GM18873 (cell line): ENCODE measurements at regions not wholly inside any gene's neighbourhood (a gene's known extent, or its start where the extent isn't known, plus 50 kb on each side); places are given as distances from the start of the nearest gene placed in this dataset.
"Not testable (repeated sequence)": the region's sequence is repeated elsewhere in the genome, so short reads cannot be mapped to it uniquely, and the experiment has no call there.

ENCODE experiments used
- ATAC-seq: cut with Tn5 transposase; IDR thresholded peaks from one replicate; pipeline ENCODE4 v1.9.1; 2021; ENCODE audit warnings: mild to moderate bottlenecking, moderate library complexity, moderate number of reproducible peaks; ENCODE audit not compliant: unreplicated experiment, low FRiP score

DNA sequence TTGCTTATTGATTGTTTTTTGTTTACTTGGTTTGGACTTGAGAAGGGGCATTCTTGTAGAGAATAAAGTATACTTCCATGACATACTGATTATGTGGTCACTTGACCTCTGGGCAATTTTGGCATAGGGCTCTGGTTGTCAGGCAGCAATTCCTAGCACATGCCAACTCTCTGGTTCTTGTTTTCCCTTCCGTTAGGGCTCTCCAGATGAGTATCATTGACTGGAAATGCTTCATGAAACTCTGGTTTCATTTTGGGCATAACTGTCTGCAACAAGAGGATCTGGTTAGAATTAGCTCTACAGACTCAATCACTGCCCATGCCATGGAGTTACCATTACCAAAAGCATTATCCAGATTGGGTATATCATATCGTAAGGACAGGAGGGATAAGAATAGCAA is 1057.9 kb downstream of the FAT4 start:
- no peak for ATAC-seq

DNA sequence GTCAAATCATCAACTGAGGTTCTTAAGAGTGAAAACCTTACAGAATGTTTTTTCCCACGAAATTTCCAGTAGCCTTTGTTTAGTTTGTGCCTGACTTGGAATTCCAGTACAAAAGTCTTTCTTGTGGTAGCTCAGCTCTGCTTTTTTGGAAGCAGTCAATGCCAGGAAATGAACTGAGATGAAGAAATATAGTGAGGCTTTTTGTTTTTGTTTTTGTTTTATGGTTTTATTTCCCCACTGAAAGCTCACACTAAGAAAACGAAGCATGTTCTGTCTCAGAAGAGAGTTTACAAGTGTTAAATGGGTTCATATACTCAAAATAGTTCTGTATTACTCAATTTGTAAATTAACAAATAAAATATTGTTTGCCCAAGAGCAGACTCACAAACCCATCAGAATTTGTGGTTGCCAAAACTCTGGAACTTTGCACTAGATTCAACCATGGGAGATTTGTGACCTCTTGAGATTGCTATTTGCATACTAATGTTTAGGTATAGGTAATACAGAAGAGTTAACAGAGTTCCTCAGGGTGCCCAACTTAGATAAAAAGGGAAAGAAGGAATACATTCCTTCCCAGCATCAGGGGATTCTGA is 1060.8 kb downstream of the FAT4 start:
- ATAC-seq = no peak

DNA sequence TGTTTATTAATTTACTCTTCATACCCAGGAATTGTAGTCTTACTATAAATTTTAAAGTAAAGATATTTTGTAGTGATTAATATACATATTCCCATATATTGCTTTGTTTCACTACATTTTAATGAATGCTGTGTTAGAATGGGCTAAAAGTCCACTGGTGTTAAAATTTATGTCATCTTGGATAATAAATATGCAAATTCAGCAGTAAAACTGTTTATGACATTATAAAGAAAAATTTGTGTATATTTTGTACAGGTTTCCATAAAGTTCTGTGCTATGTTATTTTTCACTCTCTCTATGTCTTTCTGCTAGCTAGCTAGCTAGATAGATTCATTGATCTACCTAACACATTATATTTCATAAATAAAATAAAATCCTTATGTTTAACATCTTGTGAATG is 1071.2 kb downstream of the FAT4 start:
- ATAC-seq = no peak

DNA sequence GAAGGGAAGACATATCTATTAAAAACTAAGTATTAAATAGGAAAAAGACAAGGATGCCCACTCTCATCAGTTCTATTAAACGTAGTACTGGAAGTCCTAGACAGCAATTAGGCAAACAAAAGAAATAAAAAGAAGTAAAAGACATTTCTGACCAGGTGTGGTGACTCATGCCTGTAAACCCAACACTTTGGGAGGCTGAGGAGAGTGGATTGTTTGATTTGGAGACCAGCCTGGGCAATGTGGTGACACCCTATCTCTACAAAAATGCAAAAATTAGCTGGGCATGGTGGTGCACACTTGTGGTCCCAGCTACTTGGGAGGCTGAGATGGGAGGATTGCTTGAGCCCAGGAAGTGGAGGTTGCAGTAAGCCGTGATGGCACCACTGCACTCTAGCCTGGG is 1071.8 kb downstream of the FAT4 start:
- no peak for ATAC-seq

DNA sequence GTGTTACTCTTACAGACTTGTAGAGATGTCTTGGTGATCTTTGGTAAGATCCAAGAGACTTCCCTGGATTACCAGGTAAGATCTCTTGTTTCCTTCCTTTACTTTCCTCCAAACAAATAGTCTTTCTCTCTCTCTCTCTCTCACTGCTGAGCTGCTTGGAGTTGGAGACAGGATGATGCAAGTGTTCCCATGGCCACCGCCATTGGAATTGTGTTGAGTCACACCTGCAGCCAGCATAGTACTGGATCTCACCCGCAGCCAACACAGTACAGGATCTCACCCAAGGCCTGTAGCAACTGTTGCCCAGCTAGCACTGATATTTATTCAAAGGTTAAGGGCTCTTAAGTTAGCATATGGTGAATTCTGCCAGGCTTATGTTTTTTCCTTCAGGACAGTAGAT is 1080.9 kb downstream of the FAT4 start:
- no peak for ATAC-seq

DNA sequence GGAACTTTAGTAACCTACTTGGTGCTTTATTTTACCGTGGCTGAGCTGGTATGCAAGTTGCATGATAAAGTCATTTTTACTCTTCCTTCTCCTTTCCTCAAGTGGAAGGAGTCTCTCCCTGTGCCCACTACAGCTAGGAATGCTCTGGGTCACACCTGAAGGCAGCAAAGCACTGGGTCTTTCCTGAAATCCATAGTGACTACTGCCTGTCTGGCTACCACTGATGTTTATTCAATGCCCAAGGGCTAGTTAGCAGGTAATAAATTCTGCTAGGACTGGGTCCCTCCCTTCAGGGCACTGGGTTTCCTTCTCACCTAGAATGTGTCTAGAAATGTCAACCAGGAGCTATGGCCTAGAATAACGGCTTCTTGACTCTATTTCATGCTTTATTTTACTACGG is 1081.4 kb downstream of the FAT4 start:
- ATAC-seq = no peak

DNA sequence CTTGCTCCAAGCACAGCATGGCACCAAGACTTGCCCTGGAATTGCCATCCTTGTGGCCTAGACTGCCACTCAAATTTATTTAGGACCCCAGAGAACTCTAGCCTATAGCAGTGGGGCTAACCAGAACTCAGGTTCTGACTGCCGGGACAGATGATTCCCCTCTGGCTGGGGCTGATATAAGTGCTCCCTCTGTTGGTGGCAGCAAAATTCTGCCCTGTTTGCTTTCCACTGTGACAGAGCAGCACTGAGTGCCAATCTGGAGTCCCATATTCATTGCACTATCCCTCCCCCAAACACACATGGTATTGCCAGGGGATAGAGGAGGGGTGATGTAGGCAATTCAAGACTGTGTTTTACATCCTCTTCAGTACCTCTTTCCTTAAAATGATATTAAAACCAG is 1081.9 kb downstream of the FAT4 start:
- no peak for ATAC-seq

DNA sequence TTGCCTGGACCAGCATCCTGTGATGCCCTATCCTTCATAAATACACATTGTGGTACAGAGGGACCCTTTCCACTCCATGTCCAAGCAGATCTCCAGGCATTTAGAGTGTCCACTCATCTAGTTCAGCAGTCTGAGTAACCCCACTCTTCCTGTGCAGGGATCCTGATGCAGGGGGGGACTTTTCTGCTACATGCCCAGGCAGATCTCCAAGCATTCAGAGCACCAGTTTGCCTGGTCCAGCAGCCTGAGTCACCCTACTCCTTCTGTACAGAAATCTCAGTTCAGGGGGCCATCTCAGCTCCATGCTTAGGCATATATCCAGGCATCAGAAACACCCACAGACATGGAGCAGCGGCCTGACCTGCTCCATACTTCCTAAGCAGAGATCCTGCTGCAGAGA is 1089.8 kb downstream of the FAT4 start:
- ATAC-seq = no peak

DNA sequence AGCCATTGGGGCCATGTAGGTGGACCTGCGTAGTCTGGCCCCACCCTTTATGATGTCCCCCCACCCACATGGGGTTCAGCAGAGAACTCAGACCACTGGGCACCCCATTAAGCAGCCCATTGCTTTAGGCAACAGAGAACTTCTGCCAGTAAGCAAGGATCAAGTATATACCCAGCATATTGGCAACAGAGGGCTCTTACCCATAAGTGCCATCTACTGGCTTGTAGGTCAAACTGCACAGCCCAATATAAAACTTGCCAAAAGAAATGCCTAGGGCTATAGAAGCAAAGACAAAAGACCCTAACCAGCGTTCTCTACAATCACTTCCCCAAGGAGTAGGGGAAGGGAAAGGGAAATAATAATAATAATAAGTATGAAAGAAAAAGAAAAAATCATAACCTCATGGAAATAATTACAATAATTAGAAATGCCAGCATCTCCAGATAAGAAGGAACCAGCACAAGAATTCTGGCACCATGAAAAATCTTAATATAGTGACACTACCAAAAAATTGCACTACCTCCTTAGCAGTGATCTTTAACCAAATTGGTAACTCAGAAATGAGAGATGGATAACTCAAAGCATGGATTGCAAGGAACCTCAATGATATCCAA is 1090.7 kb downstream of the FAT4 start:
- ATAC-seq = no peak

DNA sequence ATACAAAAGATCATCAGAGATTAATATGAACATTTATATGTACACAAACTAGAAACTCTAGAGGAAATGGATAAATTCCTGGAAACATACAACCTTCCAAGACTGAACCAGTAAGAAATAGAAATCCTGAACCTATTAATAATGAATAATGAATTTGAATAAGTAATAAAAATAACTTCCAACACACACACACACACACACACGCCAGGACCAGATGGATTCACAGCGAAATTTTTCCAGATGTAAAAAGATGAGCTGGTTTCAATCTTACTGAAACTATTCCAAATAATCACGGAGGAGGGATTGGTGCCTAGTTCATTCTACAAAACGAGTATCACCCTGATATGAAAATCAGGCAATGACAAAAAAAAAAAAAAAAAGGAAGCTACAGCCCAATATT is 1095.0 kb downstream of the FAT4 start:
- no peak for ATAC-seq

DNA sequence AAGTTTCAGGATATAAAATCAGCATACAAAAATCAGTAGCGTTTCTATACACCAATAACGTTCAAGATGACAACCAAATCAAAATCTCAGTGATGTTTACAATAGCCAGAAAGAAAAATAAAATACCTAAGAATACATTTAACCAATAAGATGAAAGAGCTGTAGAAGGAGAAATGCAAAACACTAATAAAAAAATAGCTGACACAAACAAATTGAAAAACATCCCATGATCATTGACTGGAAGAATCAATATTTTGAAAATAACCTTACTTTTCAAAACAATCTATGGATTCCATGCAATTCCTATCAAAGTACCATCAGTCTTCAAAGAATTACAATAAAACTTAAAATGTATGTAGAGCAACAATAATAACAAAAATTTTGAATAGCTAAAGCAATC is 1096.3 kb downstream of the FAT4 start:
- ATAC-seq = no peak

DNA sequence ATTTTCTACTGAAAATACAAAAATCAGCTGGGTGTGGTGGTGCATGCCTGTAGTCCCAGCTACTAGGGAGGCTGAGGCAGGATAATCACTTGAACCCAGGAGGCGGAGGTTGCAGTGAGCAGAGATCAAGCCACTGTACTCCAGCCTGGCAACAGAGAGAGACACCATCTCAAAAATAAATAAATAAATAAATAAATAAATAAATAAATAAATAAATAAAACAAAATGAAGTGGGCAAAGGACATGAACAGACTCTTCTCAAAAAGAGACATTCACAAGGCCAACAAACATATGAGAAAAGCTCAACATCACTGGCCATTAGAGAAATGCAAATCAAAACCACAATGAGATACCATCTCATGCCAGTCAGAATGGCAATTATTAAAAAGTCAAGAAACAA is 1097.6 kb downstream of the FAT4 start:
- not testable (repeated sequence) for ATAC-seq

DNA sequence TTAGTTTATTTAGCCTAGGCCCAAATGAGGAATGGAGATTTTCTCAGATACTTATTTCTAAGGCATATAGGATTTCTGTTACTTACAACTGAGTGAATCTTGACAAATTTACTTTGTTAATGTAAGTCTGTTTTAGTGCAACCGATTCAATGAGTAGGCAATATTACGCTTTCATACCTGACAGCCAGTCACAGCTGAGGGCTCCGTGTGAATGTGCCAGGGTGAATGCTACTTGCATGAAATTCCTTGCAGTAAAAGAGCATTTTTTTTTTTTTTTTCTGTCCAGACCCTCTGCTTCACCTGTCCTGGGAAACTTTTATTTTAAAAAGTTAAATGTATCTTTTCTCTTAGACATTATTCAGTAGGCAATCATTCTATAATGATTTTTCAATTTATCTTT is 1100.0 kb downstream of the FAT4 start:
- no peak for ATAC-seq

DNA sequence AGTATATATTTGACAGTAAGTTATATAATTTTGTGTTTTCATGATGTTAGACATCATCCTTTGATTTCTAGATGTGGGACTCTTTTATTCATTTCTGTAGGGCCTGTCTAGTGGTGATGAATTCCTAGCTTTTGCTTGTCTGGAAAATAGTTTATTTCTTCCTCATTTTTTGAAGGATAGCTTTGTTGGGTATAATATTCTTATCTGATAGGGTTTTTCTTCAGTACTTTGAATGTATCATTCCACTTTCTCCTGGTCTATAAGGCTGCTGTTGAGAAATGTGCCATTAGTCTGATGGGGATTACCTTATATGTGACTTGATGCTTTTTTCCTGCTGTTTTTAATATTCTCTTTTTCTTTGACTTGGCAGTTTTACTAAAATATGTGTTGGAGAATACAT is 1104.5 kb downstream of the FAT4 start:
- ATAC-seq = no peak

DNA sequence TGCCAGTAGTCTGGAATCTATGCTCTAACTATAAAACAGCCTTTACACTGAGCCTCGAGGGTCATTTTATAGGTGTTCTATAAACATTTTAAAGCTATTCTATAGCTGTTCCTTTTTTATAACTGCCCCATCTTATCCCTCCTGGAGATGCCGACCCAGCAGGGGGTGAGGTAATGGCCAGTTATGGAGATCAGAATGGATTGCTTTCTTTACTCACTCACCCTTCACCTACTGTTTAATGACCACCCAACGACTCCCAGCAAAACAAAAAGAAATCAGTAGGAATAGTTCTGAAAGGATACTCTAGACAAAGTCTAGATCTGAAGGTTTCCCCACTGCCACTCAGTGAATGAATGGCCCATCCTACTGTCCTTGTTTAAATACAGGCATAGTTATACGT is 1113.1 kb downstream of the FAT4 start:
- ATAC-seq = no peak

DNA sequence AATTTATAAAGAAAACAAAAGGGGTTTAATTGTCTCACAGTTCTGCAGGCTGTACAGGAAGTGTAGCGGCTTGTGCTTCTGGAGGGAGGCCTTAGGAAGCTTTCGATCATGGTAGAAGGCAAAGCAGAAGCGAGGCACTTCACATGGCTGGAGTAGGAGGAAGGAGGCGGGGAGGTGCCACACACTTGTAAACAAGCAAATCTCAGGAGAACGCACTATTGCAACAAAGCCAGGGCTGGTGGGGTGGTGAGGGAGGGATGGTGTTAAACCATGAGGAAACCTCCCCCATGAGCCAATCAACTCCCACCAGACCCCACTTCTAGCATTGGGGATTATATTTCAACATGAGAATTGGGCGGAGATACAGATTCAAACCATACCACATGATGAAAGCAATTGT is 1116.3 kb downstream of the FAT4 start:
- ATAC-seq = no peak

DNA sequence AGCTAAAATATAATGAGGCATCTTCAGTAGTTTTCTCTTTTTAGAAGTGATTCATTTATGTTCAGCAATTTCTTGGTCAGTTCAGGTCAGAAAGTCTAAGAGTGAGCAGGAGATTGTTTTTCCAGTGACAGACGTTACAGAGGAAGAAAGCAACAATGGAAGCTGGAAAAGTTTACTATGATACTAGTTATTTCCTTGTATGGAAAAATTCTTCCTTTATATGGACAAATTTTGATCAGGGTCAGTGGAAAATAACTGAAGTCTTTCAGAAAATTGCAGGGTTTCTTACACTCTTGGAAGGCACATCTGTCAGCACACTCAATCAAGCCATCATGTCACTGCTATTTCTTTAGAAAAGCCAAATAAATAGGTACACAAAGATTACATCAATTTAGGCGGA is 1120.7 kb downstream of the FAT4 start:
- no peak for ATAC-seq

DNA sequence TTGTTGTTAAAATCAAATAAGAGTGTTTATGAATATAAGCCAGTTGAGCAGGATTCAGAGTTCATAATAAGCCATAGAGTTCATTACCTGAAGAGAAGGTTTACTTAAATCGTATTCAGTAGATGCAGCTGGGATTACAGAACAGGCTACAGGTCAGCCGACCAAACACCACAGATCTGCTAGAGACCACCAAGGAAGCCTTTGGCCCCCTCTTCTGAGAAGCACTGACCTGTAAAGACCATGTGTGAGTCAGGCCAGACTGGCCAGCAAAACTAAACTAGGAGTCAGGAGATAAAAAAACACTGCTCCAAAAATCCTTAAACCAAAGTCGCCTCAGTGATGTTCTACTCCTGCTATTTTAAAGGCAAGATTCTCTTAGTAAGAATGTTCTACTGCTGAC is 1125.5 kb downstream of the FAT4 start:
- ATAC-seq = no peak

DNA sequence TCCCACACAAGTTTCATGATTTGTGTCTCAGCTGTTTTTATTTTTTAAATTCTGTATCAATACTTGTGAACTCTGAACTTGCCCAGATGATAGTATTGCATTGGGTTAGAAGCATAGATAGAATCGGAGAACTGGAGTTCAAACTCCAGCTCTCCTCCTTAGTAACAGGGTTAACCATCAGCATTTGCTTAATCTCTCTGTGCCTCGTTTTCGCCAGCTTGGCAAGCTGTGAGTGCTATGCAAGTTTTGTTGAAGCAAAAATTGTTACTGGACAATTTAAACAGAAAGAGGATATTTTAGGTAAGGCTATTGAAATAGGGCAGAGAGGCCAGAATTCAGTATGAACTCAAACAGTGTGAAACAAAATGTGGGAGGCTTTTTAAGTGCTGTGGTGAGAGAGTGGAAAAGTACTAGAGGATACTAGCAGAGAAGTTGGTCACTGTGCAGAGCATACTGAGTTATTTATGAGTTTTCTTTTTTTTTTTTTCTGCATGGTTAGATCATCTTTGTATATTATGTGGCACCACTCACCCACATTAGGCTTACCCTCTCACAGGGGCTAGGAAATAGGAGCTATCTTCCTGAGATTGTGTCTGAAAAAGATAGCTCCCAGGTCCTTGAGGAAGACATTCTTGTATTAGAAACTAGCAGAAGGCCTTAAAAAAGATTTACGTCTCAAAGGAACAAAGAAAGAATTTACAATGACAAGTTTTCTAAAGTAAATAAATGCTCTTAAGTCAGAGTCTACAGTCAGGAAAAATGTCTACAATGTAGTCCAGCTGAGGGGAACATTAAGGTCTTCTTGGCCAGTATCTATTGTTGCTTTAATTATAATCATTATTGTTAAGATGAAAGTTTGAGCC is 1126.6 kb downstream of the FAT4 start:
- ATAC-seq = no peak

DNA sequence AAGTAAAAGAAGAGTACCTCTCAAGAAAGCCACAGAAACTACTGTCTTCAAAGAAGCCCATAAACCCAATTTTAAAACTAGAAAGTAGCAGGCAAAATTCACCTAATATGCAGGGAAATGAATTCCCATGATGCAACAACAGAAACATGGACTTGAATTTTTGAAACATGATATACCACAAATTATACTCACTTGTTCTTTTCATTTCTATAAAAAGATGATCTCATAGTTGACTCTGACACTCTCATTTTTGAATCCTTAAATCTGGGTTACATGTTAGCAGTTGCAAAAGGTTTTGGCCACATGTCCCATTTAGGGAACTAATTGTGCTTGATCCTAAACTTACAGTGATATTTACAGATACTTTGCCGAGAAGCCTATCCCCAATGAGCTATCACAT is 1130.8 kb downstream of the FAT4 start:
- ATAC-seq = no peak

DNA sequence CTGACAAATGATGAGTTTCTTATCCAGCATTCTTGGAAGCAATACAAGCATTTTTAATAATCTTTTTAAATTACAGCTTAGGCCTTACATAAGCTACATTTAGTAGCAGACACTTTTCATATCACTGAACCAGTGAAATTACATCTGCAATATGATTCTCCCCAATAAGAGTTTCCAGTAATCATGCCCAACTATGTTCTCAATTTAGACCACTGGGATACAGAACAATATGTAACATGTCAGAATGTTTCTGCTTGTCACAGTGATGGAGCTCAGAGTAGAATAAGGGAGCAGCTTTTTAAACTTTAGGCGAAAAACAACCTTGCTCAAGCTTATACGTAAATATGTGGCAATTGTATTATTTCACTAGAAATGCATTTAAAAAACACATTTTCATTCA is 1132.2 kb downstream of the FAT4 start:
- ATAC-seq = no peak
